SK-MEL-5 (cell line): ENCODE measurements at regions not wholly inside any gene's neighbourhood (a gene's known extent, or its start where the extent isn't known, plus 50 kb on each side); places are given as distances from the start of the nearest gene placed in this dataset.
"Not testable (repeated sequence)": the region's sequence is repeated elsewhere in the genome, so short reads cannot be mapped to it uniquely, and the experiment has no call there.

Experiments
- DNase-seq: peaks from one replicate; pipeline ENCODE4 v3.0.0-alpha.2; 2016; ENCODE audit warnings: low read depth, low spot score
- in situ Hi-C: cut with HindIII; loops from 2 replicates; pipeline ENCODE4 v1.10.0; 2016; ENCODE audit warnings: low sequenced_read_pairs, high pct_unique_total_duplicates, low pct_unique_long_range_greater_than_20kb

DNA sequence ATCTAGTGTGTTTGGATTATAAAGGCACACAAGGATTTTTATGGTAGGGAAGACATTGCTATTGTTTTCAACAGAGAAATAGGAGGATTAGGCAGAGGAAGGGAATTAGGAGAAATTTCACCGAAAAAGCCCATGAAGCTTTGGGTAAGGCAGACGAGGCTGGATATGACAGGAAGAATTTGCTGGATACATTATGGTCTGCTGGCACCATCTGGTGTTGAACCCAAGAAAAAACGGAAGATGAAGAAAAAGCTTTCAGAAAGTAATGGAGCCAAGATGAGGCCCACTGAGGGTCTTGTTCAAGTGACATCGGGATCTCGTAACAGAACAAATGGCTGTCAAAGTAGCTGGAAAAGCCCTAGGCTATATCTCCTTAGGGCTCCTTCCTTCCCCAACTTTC is 56.5 kb downstream of the OR2J2 start:
- peak; percentile 33 for DNase-seq
- in situ Hi-C loops = no loop called here

DNA sequence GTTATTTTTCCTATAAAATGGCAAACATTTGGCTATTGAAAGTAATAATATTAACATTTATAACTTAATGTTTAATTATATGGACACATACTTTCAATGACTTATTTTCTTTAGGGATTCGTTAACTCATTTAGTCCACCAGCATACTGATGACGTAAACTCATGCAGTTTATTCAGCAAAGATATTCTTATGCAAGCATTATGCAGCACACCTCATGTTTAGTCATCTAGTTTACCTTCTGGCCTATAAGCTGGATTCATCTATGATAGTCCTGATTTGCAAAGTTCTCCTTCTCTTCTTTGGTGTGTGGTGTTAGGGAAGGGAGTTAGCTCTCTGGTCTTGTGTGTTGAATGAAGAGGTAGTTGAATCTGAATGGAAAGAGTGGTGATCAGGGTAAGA is 60.0 kb downstream of the OR2J2 start:
- no peak for DNase-seq
- in situ Hi-C loops = no loop called here

DNA sequence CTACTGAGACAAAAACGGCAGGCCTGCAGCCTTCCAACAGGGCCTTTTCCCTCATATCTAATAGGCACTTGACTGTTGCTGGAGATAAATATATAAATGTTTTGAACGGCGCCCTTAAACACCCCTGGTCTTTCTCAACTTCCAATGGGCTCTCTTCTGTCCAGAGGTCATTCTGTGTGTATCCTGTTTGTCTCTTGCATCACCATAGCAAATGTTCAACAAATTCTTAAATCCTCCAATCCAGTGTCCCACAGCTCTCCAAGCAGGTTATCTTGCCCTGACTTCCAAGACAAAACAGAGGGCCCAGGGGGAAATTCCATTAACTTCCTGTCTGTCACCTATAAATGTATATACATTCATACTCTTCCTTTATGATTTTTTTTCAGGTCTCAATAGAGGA is 62.0 kb downstream of the OR2J2 start:
- in situ Hi-C loops = no loop called here
- no peak for DNase-seq

DNA sequence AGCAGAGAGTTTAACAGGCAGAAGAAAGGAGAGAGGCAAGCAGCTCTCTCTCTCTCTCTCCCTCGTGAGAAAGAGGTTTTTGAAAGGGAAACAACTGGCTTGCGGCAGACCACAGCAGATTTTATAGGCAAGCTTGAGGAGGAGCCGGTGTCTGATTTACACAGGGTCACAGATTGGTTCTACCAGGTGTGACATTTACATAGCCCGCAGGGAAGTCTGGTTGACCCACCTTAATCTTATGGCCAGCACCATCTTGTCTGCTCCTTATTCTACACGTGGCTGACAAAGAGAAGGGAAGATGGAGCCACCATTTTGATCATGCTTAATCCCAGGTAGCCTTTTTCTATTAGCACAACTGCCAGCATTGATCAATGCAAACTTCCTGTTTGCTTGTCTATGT is 65.4 kb downstream of the OR2J2 start:
- no peak for DNase-seq
- in situ Hi-C loops = no loop called here

DNA sequence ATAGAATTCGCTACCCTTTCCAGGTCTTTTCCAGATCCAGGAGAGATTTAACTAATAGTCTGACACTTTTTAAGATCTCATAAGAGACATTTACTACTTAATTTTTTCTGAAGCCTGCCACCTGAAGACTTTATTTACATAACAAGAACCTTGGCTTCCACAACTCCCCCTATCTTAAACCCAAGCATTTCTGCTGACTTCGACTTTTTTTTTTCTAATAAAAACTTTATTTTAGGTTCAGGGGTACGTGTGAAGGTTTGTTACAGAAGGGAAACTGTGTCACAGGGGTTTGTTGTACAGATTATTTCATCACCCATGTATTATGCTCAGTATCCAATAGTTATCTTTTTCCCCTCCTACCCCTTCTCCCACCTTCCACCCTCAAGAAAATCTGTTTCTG is 64.9 kb upstream of the OR14J1 start:
- in situ Hi-C loops = no loop called here
- no peak for DNase-seq

DNA sequence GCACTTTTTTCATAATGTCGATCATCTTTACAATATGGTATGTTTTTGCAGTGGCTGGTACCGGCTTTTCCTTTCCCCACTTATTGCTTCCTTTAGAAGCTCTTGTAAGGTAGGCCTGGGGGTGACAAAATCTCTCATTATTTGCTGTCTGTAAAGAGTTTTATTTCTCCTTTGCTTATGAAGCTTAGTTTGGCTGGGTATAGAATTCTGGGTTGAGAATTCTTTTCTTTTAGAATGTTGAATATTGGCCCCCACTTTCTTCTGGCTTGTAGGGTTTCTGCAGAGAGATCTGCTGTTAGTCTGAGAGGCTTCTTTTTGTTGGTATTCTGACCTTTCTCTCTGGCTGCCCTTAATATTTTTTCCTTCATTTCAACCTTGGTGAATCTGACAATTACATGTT is 58.5 kb upstream of the OR14J1 start:
- in situ Hi-C loops, DNase-seq: not testable (repeated sequence)
